Inflammatory macrophage treated with lipopolysaccharide for 1 hour (primary cell): ENCODE measurements at regions not wholly inside any gene's neighbourhood (a gene's known extent, or its start where the extent isn't known, plus 50 kb on each side); places are given as distances from the start of the nearest gene placed in this dataset.
"Not testable (repeated sequence)": the region's sequence is repeated elsewhere in the genome, so short reads cannot be mapped to it uniquely, and the experiment has no call there.

Source experiments
- DNase-seq, 2 donors: peaks; one replicate each; pipeline ENCODE4 v3.0.0-alpha.2; 2020 to 2022

GRCh38 chr5:143659599-143660238, 152.2 kb upstream of the HMHB1 start:
- DNase-seq, result no peak

DNA sequence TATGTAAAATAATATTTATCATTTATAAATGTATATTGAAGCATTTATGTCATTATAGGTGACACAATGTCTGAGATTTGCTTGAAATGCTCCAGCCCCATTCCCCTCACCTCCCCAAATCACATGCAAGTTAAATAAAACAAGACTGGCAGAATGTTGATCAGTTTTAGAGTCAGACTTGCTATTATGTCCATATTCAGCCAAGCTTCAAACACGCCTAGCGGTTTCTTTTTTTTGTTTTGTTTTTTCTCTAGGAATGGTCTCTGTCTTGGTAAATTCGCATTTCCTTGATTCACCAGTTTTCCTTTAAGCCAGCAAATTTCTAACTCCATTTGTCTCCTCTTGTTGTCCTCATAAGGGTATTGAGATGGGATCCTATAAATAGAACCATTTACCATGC, 153.0 kb upstream of the HMHB1 start:
- no peak for DNase-seq

- DNase-seq, result peak; percentile 37 to 38
Measured at GRCh38 chr5:143657647-143658285, 154.2 kb upstream of the HMHB1 start.

GRCh38 chr5:143653766-143654282, 158.1 kb upstream of the HMHB1 start:
- no peak for DNase-seq

DNA sequence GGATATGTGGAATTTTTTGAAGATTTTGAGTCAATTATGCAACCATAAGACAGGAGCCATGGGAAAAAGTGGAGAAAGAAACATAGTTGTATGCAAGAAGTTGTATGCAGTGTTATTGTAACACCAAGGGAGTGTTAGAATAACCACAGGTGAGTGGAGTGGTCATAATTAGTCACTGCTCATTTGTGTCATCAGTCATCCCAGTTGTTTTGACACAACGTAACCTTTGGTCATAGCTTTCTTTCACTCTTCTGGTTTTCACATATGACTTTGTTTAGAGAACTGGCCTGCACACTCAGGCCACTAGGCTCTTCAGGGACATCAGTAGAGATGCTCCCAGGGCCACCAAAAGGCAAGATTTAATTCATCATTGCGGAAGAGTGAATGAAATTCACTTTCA, 158.7 kb upstream of the HMHB1 start:
- no peak for DNase-seq

DNA sequence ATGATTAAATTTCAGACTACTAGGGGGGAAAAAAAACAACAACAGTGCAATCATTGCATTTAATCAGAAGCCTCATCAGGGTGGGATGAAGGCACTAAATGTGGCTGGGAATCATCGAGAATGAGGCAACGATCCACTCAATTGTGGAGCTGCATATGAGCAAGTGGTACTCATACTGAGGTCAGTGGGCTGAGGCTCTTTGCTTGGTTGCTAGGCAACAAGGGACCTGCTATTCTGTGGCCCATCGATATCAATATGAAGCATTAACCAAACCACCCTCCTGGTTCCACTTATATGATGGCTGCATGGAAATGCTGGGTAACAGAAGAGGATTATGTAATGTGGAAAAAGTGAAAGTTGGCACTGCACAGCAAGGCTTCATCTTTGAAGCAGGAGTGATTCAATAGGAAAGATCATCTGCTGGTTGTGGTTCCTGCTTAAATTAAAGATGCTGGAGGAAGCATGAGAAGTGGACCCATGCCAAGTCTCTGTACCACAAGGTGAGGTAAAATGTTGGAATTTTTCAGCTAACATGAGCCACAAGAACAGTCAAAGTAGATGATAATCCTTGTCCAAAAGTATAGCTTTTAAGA, 159.8 kb upstream of the HMHB1 start:
- DNase-seq, result no peak

DNA sequence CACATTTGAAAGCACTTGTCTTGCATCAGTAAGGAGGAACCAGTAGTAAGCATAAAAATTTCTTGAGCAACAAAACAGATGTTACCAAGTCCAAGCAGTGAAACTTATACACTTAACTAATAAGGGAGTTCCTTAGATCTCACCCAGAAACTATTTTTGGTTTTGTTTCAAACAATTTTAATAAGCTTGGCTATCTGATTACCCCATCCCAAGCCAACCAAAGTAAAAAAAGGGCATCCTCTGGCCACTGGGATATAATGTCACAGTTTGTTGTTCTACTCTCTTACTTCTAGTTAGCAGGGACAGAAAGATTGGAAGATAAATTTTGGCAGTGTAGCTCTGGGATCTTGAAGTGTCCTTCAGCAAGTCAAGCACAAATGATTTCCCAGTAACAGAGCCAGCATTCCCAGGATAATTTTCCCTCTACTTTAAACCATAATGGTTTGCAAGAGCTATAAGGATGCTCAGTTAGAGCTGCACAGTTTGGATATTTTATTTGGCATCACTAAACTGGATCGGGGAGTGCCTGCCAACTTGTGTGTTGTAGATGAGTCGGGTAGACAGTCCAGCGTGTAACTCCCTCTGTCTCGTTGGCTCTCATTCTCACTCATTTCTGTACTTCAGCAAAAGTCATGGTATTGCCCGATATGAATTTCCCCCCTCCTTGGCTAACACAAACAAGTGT, 161.9 kb upstream of the HMHB1 start:
- peak; percentile 45 to 58 for DNase-seq

DNA sequence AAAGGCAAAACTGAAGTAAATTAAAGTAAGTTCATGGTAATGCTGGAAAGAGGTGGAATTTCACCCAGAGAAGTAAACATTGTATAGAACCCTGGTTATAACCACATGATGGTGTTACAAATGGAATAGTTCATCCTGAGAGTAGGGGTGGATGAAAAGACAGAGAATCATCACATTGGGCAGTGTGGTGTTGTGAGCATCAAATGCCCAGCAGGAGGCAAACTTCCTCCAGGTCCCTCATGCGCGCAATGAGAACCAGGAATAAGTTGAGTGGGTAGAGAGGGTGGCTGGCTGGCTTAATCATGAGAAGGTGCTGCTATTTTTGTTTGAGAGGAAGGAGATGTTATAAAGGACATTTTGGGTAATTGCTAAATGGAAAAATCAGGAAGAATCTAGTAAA, 163.3 kb upstream of the HMHB1 start:
- DNase-seq, result peak; percentile 64 to 66

GRCh38 chr5:143646961-143647360, 165.0 kb upstream of the HMHB1 start:
- DNase-seq, result no peak

DNA sequence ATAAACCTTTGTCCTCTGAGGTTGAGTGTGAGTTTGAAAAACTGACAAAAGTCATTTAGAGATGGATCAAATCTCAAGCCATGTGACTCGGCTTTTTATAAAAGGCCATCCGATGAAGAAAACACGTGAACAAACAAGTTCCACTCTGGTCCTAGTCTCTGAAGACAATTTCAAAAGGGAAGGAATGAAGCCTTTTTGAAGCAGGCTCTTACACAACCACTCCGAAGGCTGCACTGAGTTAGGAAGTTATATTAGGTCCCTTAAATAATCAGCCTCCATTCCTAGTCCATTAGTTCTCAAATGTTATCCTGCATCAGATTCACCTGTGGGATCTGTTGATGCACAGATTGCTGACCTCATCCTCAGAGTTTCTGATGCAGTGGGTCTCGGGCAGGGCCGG, 166.6 kb upstream of the HMHB1 start:
- DNase-seq, result peak in 1 of 2 donors; percentile 14

DNA sequence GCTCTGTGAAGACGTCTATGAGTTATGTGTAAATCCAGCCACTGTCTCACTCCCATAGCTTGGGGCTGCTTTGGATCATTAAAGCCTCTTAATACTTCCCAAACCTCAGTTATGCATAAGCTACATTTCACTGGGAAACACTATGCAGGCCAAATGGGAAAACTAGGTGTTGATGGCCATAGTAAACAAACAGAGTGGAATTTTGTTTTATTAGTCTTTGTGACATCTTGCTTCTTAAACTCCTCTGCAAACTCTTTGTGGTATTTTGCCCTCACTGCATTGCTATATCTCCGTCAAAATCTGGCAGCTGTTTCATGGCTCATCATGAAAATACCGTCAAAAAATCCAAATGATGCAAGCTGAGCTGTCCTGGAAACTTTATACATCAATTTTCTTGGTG, 167.2 kb upstream of the HMHB1 start:
- no peak for DNase-seq

DNA sequence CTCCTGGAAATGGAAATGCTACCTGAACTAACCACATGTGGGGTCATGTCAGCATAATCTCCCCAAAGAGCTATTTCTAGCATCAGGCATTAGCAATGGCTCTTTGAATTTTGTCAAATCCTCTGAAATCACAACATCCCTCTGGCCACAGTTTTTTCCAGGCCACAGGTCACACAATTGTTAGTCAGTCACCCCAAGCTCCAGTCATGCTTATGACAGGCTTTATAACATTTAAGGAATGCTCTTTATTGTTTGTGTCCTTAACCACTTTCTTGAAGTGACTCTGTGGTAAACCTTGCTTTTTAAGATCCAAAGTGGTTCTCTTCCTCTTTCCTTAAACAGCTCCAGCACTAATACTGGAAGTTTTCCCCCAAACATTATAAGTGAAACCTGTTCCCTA, 169.2 kb upstream of the HMHB1 start:
- DNase-seq, result peak in 1 of 2 donors; percentile 27

DNA sequence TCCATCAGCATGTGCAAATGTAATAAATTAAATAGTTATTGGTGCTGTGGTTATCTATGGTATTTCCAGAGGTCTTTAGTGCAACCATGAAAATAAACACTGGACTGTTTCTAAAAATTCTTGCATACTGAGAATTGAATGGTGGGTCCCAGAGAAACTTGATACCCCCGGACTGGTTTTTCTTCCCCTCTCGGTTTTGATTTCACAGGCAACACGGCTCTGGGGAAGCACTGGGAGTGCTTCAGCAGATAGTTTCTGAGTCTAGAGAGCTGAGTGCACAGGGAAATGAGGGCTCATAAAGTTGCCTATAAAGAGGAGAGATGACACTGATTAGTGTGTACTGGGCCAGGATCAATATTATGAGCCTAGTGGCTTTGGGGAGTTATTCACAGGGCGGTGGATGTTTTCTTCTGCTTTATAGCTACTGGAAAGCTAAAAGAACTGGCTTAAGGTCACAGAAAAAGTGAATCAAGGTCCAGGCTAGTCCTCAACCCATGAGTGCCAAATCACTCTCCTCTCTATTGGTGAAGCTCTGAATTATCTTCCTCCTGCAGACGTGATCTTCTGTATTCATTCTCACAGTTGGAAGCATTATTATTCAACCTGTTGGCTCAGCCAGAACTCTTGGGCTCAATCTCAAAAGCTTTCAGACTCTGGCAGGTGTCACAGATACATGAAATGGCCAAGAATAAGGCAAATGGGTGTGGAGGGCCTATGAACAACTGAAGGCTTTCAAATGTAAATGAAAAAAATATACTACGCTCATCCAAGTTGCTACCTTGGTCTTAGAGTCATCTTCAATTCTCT, 170.2 kb upstream of the HMHB1 start:
- DNase-seq, result no peak

- DNase-seq, result no peak
Measured at GRCh38 chr5:143638654-143639053, 173.3 kb upstream of the HMHB1 start.

DNA sequence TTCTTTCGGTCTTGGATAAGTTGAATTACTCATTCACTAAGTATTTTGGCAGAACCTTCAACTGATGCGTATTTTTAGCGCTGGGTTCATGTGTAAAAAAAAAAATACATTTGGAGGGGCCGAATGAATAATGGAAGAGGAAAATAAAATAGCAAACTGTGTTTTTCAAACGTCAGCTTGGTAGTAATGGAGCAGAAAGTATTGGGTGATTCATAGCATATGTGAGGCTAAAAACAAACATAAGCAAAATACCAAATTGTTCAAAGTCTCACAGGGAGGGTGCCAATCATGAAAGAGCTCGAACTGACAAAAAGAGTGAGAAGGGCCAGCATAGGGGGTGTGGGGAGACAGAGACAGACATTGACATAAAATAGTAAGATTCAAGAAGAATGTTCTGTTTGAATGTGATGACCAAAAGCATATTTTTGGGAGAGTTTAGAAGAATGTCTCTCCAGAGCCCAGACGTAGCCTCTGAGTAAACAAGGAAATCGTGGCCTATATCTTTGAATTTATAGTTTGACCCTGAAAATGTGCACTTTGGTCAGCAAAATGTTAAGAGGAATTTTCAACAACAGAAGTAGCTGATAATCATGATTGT, 174.9 kb upstream of the HMHB1 start:
- DNase-seq, result no peak

DNA sequence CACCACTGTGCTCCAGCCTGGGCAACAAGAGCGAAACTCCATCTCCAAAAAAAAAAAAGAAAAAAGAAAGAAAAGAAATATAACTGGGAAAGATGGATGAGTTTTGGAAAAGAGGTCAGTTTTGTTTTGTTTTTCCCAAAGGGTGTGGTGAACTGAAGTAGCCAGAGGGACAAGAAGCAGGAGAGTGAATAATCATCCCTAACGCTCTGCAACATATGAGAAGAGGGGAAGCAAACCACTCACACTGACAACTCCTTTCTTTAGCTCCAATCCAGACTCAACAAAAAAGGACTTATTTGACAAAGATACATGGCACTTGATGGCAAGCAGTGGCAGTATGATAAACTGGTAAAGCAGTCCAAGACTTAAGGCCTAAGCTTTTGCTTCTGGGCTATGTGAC, 176.1 kb upstream of the HMHB1 start:
- DNase-seq, result no peak

GRCh38 chr5:143635146-143635752, 176.7 kb upstream of the HMHB1 start:
- DNase-seq, result no peak

GRCh38 chr5:143634689-143635088, 177.3 kb upstream of the HMHB1 start:
- no peak for DNase-seq

- no peak for DNase-seq
Measured at GRCh38 chr5:143629871-143630659, 181.9 kb upstream of the HMHB1 start.

GRCh38 chr5:143625048-143625447, 186.9 kb upstream of the HMHB1 start:
- DNase-seq, result not testable (repeated sequence)

- DNase-seq, result no peak
Measured at GRCh38 chr5:143624465-143624864, 187.5 kb upstream of the HMHB1 start.
